Adrenal gland (tissue), 5 donors: ENCODE measurements at regions not wholly inside any gene's neighbourhood (a gene's known extent, or its start where the extent isn't known, plus 50 kb on each side); places are given as distances from the start of the nearest gene placed in this dataset.

ENCODE experiments used
- CTCF ChIP-seq, 6 experiments: fragments of 450-650 bp in 4 of 6; fragments of 200-600 bp in 2 of 6; sonication (generic) in 1 of 6; IDR thresholded peaks; 1 replicate in 5 of 6; 2 replicates in 1 of 6; pipeline versions ENCODE4 v1.5.1 to v1.8.0; 2016 to 2021; ENCODE audit warnings: antibody characterized with exemption in 6 of 6, mild to moderate bottlenecking in 2 of 6, moderate library complexity in 1 of 6
- POLR2A ChIP-seq, 2 donors: fragments of 450-650 bp; IDR thresholded peaks; one replicate each; pipeline ENCODE4 v1.6.1; 2017; ENCODE audit warnings: antibody characterized with exemption in 2 of 2, mild to moderate bottlenecking in 2 of 2, moderate library complexity in 1 of 2
- donor health status: DM: no; HTN: no; CAD: no.

- TF ChIP-seq CTCF (IDR thresholded peaks at IDR 0.05) (no peak), POLR2A (IDR thresholded peaks at IDR 0.05) (no peak)
Observed at GRCh38 chr3:139291276-139292051, 52.4 kb upstream of the MRPS22 start.
